ENCODE measurements at regions not wholly inside any gene's neighbourhood (a gene's known extent, or its start where the extent isn't known, plus 50 kb on each side); places are given as distances from the start of the nearest gene placed in this dataset.
A peak's percentile ranks its signal among the peaks of the same experiment; 100 is the strongest.

GRCh38 chr3:41026394-41027177 lies 172.7 kb upstream of the CTNNB1 start (continued):
- no peak for TF ChIP-seq ZNF318 (IDR thresholded peaks at IDR 0.05; ENCODE audit: borderline replicate concordance in 1 of 2, low read depth in 1 of 2)
- TF ChIP-seq ZNF274 (IDR thresholded peaks at IDR 0.05; ENCODE audit: borderline replicate concordance, low read depth, low read length) = no peak
- no peak for TF ChIP-seq ZNF551 (CRISPR knock-in tag; IDR thresholded peaks at IDR 0.05)
- TF ChIP-seq THRA (IDR thresholded peaks at IDR 0.05) = no peak
- TF ChIP-seq E2F4 (CRISPR knock-in tag; IDR thresholded peaks at IDR 0.05; ENCODE audit: low read depth) = no peak
- TF ChIP-seq CHD2 (IDR thresholded peaks at IDR 0.05; ENCODE audit: low read depth, low read length) = no peak
- peak in 1 of 2 experiments; percentile 26; a peak in 1 of 4 replicates for TF ChIP-seq SRF (CRISPR knock-in tag; IDR thresholded peaks at IDR 0.05)
- TF ChIP-seq RBM39 (optimal IDR thresholded peaks at IDR 0.05; ENCODE audit: low read depth, low read length) = no peak
- no peak for TF ChIP-seq NFYB (IDR thresholded peaks at IDR 0.05; ENCODE audit: extremely low read depth, insufficient read length)
- TF ChIP-seq FIP1L1 (IDR thresholded peaks at IDR 0.05; ENCODE audit: low read depth, low read length, poor library complexity, severe bottlenecking) = no peak
- TF ChIP-seq MECOM (CRISPR knock-in tag; IDR thresholded peaks at IDR 0.05) = no peak
- no peak for TF ChIP-seq MAX (CRISPR knock-in tag; IDR thresholded peaks at IDR 0.05)
